GM18873 (cell line): ENCODE measurements at regions not wholly inside any gene's neighbourhood (a gene's known extent, or its start where the extent isn't known, plus 50 kb on each side); places are given as distances from the start of the nearest gene placed in this dataset.

Experiments
- ATAC-seq: cut with Tn5 transposase; IDR thresholded peaks from one replicate; pipeline ENCODE4 v1.9.1; 2021; ENCODE audit warnings: mild to moderate bottlenecking, moderate library complexity, moderate number of reproducible peaks; ENCODE audit not compliant: unreplicated experiment, low FRiP score

- ATAC-seq = no peak
These were observed 64.7 kb upstream of the XCR1 start for GRCh38 chr3:46091741-46092701.

DNA sequence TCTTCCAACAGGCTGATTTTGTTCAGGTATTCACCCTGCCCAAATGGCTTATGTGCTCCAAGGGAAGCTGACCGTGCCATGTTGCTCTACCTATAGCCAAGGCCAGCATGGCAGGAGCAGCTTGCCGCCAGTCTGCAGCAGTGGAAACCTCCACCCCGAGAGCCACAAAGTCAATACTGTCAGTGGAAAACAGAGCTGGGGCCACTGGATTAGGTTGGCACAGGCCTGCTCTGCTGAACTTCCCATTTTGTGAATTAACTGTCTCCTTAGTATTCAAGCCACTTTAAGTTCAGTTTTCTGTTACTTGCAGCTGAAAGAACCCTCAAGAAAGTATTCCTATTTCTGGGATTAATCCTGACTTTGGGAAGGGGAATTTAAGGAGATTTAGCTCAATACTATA, 63.8 kb upstream of the XCR1 start:
- ATAC-seq = no peak

DNA sequence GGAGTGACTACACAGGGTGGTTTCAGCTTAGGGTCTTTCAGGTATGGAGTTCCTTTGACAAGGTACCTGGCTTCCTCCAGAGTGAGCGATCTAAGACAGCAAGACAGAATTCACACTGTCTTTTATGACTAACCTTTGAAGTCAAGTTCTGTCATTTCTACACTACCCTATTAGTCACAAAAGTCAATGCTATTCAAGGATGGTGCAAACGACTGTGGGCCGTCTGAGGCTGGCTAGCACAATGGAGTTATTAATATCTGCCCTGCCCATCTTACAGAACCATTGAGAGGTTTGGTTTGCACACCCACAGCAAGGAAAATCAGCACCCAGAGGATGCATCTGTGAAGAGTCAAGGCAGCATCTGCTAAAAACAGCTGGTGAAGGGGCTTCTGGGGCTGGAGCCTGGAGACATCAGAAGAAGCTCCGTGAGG, 62.9 kb upstream of the XCR1 start:
- no peak for ATAC-seq

DNA sequence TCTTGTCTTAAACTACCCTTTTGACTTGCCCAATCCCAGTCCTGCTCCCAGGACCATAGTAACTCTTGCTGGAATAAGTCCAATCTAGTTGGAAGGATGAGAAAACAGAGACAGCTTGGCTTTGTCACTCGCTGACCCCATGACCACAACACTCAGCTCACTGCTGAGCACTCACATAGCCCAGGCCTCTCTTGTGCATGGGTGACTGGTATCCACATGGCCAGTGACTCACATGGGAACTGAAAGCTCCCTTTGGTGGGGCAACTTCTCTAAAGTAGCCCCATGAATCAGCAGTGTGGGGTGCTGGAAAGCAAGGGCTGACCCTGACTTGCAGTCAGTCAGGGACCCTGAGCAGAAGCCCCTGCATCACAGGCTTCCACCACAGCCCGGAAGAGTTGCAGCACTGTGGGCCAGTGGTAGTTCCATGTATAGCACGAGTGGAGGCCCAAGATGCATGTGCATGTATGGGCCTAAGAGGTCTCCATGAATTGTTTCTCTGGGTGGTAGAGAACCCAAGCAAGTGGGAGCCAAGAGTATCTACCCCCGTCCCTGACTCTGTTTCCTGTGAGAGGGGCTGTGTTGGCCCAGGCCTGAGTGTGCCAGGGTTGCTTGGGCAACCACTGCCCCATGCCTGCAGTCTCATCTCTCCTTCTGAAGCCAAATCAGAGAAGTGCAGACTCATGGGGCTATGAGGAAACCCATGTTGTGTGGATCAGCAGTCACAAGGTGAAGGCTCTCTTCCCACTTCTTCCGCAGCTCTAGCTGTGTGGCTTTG, 62.1 kb upstream of the XCR1 start:
- no peak for ATAC-seq

DNA sequence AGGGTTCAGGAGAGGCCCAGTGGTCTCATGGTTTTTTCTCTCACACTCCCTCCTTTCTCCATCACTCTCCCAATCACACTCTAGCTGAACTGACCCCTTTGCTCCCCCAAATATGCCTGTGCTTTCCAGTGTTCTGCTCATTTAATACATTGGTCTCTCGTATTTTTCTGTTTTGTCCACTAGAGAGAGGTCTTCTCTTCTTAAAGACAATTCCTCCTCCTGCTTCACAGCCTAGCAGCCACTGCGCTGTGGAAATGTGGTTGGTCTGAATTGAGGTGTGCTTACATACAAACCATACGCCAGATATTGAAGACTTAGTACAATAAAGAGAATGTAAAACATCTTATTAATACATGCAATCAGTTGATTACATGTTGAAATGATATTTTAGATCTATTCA, 60.6 kb upstream of the XCR1 start:
- no peak for ATAC-seq

GRCh38 chr3:46086986-46087385, 59.7 kb upstream of the XCR1 start:
- no peak for ATAC-seq

- no peak for ATAC-seq
These were observed 58.8 kb upstream of the XCR1 start for GRCh38 chr3:46086083-46086437.

GRCh38 chr3:46085421-46086082, 58.3 kb upstream of the XCR1 start:
- no peak for ATAC-seq

- no peak for ATAC-seq
These were observed 56.7 kb upstream of the XCR1 start for GRCh38 chr3:46083956-46084355.

DNA sequence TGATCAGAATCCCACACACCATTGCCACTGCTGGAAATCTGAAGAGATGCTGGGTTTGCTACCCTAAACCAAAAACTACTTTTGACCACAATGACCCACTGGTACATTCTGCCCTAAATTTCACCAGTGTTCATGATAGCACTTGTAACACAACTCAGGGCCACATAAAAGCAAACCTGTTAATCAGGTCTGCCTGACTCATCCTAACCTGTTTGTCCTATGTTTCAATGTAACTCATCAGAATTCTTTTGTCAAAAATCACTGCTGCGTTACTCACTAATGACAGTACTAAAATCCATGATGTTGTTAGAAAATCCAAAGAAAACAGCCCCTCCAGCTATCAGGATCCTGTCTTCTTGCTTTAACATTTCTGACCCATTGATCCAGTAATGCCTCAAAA, 55.6 kb upstream of the XCR1 start:
- ATAC-seq = no peak

GRCh38 chr3:46082021-46082420, 54.7 kb upstream of the XCR1 start:
- ATAC-seq = no peak

DNA sequence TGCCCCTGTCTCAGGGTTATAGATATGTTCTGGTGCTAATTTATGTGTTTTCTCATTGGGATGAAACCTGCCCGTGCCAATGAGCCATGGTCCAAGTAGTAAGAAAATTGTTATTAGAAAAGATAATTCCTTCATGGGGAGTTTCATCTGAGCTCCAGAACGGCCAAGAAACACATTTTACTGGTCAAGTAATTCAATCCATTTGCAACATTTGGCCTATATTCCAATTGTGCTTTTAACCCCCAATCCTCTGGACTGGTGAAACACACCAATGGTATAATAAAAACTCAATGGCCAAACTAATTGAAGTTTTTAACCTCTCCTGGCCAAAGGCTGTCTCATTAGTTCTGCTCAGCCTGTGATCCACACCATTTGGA, 53.7 kb upstream of the XCR1 start:
- ATAC-seq = no peak

DNA sequence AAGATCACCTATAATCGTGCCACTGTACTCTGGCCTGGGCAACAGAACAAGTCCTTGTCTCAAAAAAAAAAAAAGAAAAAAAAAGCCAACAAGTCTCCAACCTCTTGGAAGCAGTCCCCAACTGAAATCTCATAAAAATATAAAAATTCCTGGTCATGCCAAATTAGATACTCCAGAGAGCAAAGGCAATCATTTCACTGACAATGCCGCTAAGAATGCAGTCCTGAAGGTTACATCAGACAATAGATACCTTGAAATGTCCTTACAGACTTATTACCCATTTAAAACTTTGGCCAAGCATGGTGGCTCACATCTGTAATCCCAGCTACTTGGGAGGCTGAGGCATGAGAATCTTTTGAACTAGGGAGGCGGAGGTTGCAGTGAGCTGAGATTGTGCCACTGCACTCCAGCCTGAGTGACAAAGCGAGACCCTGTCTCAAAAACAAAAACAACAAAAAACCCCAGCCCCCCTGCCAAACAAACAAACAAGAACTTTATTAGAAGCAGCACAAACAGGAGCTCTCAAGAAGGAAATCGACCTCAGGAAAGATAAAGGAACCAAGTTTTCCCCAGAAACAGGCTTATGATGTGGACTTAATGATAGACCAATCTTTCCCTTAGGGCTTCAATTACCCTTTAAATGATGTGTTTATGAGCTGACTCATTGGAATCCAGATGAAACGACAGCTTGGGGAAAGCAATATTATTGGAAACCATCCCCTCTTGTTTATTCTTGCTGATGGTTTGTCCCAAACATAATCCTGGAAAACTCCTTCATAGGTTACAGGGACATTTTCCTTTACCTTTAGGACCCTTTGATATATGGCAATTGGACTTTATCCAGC, 53.1 kb upstream of the XCR1 start:
- ATAC-seq = no peak

- ATAC-seq = no peak
These were observed 51.6 kb upstream of the XCR1 start for GRCh38 chr3:46078712-46079400.
